SK-N-MC (cell line): ENCODE measurements at regions not wholly inside any gene's neighbourhood (a gene's known extent, or its start where the extent isn't known, plus 50 kb on each side); places are given as distances from the start of the nearest gene placed in this dataset.

Source experiments
- DNase-seq: peaks from one replicate; pipeline ENCODE4 v3.0.0-alpha.2; 2011; ENCODE audit warnings: low read depth, low spot score
- H3K27ac ChIP-seq: fragments of 200-600 bp; sonication (generic); 2 replicates; pipeline ENCODE4 v1.5.1; 2016; ENCODE audit warnings: mixed run types
- H3K36me3 ChIP-seq: fragments of 200-600 bp; sonication (generic); 2 replicates; pipeline ENCODE4 v1.6.1; 2017; ENCODE audit warnings: antibody characterized with exemption, low read length, mixed read lengths; ENCODE audit not compliant: insufficient read depth
- H3K4me3 ChIP-seq: fragments of 200-600 bp; sonication (generic); 2 replicates; pipeline ENCODE4 v1.5.1; 2016
- H3K9ac ChIP-seq: fragments of 200-600 bp; sonication (generic); 2 replicates; pipeline ENCODE4 v1.8.0; 2017; ENCODE audit warnings: mixed run types, mixed read lengths; ENCODE audit not compliant: insufficient read length
- H3K9me3 ChIP-seq: fragments of 200-600 bp; sonication (generic); 2 replicates; pipeline ENCODE4 v1.6.1; 2017; ENCODE audit warnings: low read depth, mild to moderate bottlenecking, antibody characterized with exemption, low read length, moderate library complexity, mixed read lengths
- EZH2 ChIP-seq: fragments of 200-600 bp; sonication (generic); IDR thresholded peaks from one replicate; pipeline ENCODE4 v1.6.1; 2017; ENCODE audit warnings: antibody characterized with exemption
- FOXP2 ChIP-seq: optimal IDR thresholded peaks from 2 replicates; pipeline ENCODE3; 2011; ENCODE audit warnings: mild to moderate bottlenecking, moderate library complexity; ENCODE audit not compliant: insufficient read depth; ENCODE audit errors: extremely low read length, control extremely low read depth
- POLR2AphosphoS5 ChIP-seq: IDR thresholded peaks from 2 replicates; pipeline ENCODE4 v1.6.1; 2012; ENCODE audit warnings: mild to moderate bottlenecking, low read depth, low read length, borderline replicate concordance

GRCh38 chr12:25764409-25764808, 194.1 kb upstream of the RASSF8 start:
- H3K27ac ChIP-seq, result no peak overlapping the region
- H3K4me3 ChIP-seq, result no peak overlapping the region
- H3K9ac ChIP-seq, result no peak overlapping the region
- TF ChIP-seq FOXP2, result no peak
- no peak for TF ChIP-seq EZH2
- no peak for TF ChIP-seq POLR2AphosphoS5
- H3K9me3 ChIP-seq, result no peaks in the 10 kb centered on the region
- H3K36me3 ChIP-seq, result no peaks in the 10 kb centered on the region
- no peak for DNase-seq

- TF ChIP-seq EZH2, result no peak
- Histone ChIP-seq H3K36me3 (no peaks in the 10 kb centered on the region), H3K4me3 (no peak overlapping the region), H3K9ac (no peak overlapping the region), H3K9me3 (no peaks in the 10 kb centered on the region), H3K27ac (no peak overlapping the region)
- DNase-seq, result no peak
Measured at GRCh38 chr12:25764892-25765291, 193.6 kb upstream of the RASSF8 start.

GRCh38 chr12:25767606-25768005, 190.9 kb upstream of the RASSF8 start:
- no peaks in the 10 kb centered on the region for H3K9me3 ChIP-seq
- no peak overlapping the region for H3K9ac ChIP-seq
- H3K4me3 ChIP-seq, result no peak overlapping the region; the same call in 1 of the 2 replicates
- no peak for DNase-seq
- peak overlapping the region; percentile 44; the same call in 1 of the 2 replicates for H3K27ac ChIP-seq
- H3K36me3 ChIP-seq, result no peaks in the 10 kb centered on the region
- TF ChIP-seq EZH2 (no peak), FOXP2 (no peak), POLR2AphosphoS5 (no peak)

- H3K9ac ChIP-seq, result no peak overlapping the region
- TF ChIP-seq EZH2, result no peak
- no peak for TF ChIP-seq FOXP2
- no peak for TF ChIP-seq POLR2AphosphoS5
- H3K27ac ChIP-seq, result no peak overlapping the region
- H3K36me3 ChIP-seq, result no peaks in the 10 kb centered on the region
- DNase-seq, result no peak
- H3K4me3 ChIP-seq, result no peak overlapping the region
- no peaks in the 10 kb centered on the region for H3K9me3 ChIP-seq
Measured at GRCh38 chr12:25768151-25768550, 190.3 kb upstream of the RASSF8 start.

GRCh38 chr12:25769082-25769945, 189.2 kb upstream of the RASSF8 start:
- H3K27ac ChIP-seq, result no peak overlapping the region
- DNase-seq, result no peak

GRCh38 chr12:25771041-25771440, 187.4 kb upstream of the RASSF8 start:
- no peak for DNase-seq
- TF ChIP-seq EZH2 (no peak), FOXP2 (no peak)
- H3K27ac ChIP-seq, result no peak overlapping the region

More at GRCh38 chr12:25769082-25769945, 189.2 kb upstream of the RASSF8 start:
- Histone ChIP-seq H3K36me3 (no peaks in the 10 kb centered on the region), H3K9me3 (no peaks in the 10 kb centered on the region), H3K4me3 (no peak overlapping the region), H3K9ac (no peak overlapping the region)
- no peak for TF ChIP-seq FOXP2
- TF ChIP-seq POLR2AphosphoS5, result no peak
- no peak for TF ChIP-seq EZH2

GRCh38 chr12:25771476-25771875, 187.0 kb upstream of the RASSF8 start:
- TF ChIP-seq FOXP2 (no peak), POLR2AphosphoS5 (no peak), EZH2 (no peak)
- H3K36me3 ChIP-seq, result no peaks in the 10 kb centered on the region
- no peak for DNase-seq
- H3K9ac ChIP-seq, result no peak overlapping the region
- H3K9me3 ChIP-seq, result no peaks in the 10 kb centered on the region
- no peak overlapping the region for H3K27ac ChIP-seq
- no peak overlapping the region for H3K4me3 ChIP-seq

More at GRCh38 chr12:25771041-25771440, 187.4 kb upstream of the RASSF8 start:
- Histone ChIP-seq H3K4me3 (no peak overlapping the region), H3K9me3 (no peaks in the 10 kb centered on the region), H3K9ac (no peak overlapping the region), H3K36me3 (no peaks in the 10 kb centered on the region)

- Histone ChIP-seq H3K27ac (no peak overlapping the region), H3K9me3 (no peaks in the 10 kb centered on the region), H3K4me3 (no peak overlapping the region), H3K36me3 (no peaks in the 10 kb centered on the region), H3K9ac (no peak overlapping the region)
- TF ChIP-seq EZH2, result no peak
- no peak for TF ChIP-seq POLR2AphosphoS5
- no peak for TF ChIP-seq FOXP2
- no peak for DNase-seq
Measured at GRCh38 chr12:25775968-25776367, 182.5 kb upstream of the RASSF8 start.

GRCh38 chr12:25780771-25781170, 177.7 kb upstream of the RASSF8 start:
- no peak overlapping the region for H3K4me3 ChIP-seq
- H3K9ac ChIP-seq, result no peak overlapping the region
- no peaks in the 10 kb centered on the region for H3K9me3 ChIP-seq
- no peaks in the 10 kb centered on the region for H3K36me3 ChIP-seq
- no peak for DNase-seq
- no peak for TF ChIP-seq POLR2AphosphoS5
- no peak for TF ChIP-seq FOXP2
- no peak for TF ChIP-seq EZH2
- H3K27ac ChIP-seq, result no peak overlapping the region
